ENCODE measurements at regions not wholly inside any gene's neighbourhood (a gene's known extent, or its start where the extent isn't known, plus 50 kb on each side); places are given as distances from the start of the nearest gene placed in this dataset.
"Not testable (repeated sequence)": the region's sequence is repeated elsewhere in the genome, so short reads cannot be mapped to it uniquely, and the experiment has no call there.

DNA sequence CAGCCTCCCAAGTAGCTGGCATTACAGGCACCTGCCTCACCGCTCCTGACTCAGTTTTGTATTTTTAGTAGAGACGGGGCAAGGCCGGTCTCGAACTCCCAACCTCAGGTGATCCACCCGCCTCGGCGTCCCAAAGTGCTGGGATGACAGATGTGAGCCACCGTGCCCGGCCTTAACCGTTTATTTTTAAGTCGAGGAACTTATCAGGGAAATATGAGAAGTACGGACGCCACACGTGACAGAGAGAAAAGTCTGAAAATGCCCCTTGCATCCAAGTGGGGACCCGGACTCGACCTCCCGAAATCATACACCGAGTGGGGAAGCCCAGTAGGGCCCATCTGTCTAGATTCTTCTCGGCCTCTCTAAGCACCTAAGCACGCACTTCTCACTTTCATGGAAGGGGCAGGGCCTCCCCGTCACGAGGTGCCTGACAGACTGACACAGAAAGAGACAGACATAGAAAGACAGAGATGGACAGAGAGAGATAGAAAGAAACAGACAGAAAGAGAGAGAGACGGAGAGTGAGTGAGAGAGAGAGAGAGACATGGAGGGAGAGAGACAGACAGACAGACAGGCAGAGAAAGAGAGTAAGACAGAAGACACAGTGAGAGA, 756.5 kb upstream of the DEFB115 start:
- TF ChIP-seq BACH2 (CRISPR knock-in tag; IDR thresholded peaks at IDR 0.05; ENCODE audit: borderline replicate concordance) (no peak), SNAI2 (CRISPR knock-in tag; IDR thresholded peaks at IDR 0.05) (no peak), OSR1 (CRISPR knock-in tag; IDR thresholded peaks at IDR 0.05) (no peak), TCF4 (CRISPR knock-in tag; IDR thresholded peaks at IDR 0.05; ENCODE audit: borderline replicate concordance) (no peak), ZC3H10 (CRISPR knock-in tag; IDR thresholded peaks at IDR 0.05) (no peak), GLIS3 (CRISPR knock-in tag; IDR thresholded peaks at IDR 0.05) (no peak), PPARA (CRISPR knock-in tag; IDR thresholded peaks at IDR 0.05; ENCODE audit: borderline replicate concordance) (no peak), ESRRG (CRISPR knock-in tag; IDR thresholded peaks at IDR 0.05) (no peak)
- TF ChIP-seq, protein P1, sequence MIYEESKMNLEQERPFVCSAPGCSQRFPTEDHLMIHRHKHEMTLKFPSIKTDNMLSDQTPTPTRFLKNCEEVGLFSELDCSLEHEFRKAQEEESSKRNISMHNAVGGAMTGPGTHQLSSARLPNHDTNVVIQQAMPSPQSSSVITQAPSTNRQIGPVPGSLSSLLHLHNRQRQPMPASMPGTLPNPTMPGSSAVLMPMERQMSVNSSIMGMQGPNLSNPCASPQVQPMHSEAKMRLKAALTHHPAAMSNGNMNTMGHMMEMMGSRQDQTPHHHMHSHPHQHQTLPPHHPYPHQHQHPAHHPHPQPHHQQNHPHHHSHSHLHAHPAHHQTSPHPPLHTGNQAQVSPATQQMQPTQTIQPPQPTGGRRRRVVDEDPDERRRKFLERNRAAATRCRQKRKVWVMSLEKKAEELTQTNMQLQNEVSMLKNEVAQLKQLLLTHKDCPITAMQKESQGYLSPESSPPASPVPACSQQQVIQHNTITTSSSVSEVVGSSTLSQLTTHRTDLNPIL (CRISPR knock-in tag; IDR thresholded peaks at IDR 0.05; ENCODE audit: low read depth), result no peak
- ATAC-seq, result peak; percentile 18; the same call in 1 of the 3 replicates

DNA sequence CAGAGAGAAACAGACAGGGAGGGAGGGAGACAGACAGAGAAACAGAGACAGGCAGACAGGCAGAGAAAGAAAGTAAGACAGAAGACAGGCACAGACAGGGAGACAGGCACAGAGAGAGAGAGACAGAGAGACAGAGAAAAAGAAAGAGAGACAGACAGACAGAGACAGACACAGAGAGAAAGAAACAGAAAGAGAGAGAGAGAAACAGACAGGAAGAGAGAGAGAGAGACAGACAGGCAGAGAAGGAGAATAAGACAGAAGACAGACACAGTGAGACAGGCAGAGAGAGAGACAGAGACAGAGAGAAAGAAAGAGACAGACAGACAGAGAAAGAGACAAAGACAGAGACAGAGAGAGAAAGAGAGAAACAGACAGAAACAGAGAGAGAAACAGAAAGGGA, 754.8 kb upstream of the DEFB115 start:
- TF ChIP-seq ZFP3 (CRISPR knock-in tag; IDR thresholded peaks at IDR 0.05) (no peak), ZNF565 (CRISPR knock-in tag; conservative IDR thresholded peaks at IDR 0.05; ENCODE audit: low read depth) (no peak), RARB (CRISPR knock-in tag; IDR thresholded peaks at IDR 0.05) (no peak), TCF4 (CRISPR knock-in tag; IDR thresholded peaks at IDR 0.05; ENCODE audit: borderline replicate concordance) (no peak), ZFP30 (CRISPR knock-in tag; IDR thresholded peaks at IDR 0.05) (no peak), ZNF70 (CRISPR knock-in tag; IDR thresholded peaks at IDR 0.05) (no peak), TOX (CRISPR knock-in tag; IDR thresholded peaks at IDR 0.05; ENCODE audit: borderline replicate concordance) (no peak), GLIS3 (CRISPR knock-in tag; IDR thresholded peaks at IDR 0.05) (no peak), CSDC2 (CRISPR knock-in tag; IDR thresholded peaks at IDR 0.05) (no peak), BACH2 (CRISPR knock-in tag; IDR thresholded peaks at IDR 0.05; ENCODE audit: borderline replicate concordance) (no peak), ARNTL (CRISPR knock-in tag; IDR thresholded peaks at IDR 0.05; ENCODE audit: borderline replicate concordance, low read depth) (no peak), ZNF8 (CRISPR knock-in tag; IDR thresholded peaks at IDR 0.05) (no peak)
- TF ChIP-seq, protein P2, sequence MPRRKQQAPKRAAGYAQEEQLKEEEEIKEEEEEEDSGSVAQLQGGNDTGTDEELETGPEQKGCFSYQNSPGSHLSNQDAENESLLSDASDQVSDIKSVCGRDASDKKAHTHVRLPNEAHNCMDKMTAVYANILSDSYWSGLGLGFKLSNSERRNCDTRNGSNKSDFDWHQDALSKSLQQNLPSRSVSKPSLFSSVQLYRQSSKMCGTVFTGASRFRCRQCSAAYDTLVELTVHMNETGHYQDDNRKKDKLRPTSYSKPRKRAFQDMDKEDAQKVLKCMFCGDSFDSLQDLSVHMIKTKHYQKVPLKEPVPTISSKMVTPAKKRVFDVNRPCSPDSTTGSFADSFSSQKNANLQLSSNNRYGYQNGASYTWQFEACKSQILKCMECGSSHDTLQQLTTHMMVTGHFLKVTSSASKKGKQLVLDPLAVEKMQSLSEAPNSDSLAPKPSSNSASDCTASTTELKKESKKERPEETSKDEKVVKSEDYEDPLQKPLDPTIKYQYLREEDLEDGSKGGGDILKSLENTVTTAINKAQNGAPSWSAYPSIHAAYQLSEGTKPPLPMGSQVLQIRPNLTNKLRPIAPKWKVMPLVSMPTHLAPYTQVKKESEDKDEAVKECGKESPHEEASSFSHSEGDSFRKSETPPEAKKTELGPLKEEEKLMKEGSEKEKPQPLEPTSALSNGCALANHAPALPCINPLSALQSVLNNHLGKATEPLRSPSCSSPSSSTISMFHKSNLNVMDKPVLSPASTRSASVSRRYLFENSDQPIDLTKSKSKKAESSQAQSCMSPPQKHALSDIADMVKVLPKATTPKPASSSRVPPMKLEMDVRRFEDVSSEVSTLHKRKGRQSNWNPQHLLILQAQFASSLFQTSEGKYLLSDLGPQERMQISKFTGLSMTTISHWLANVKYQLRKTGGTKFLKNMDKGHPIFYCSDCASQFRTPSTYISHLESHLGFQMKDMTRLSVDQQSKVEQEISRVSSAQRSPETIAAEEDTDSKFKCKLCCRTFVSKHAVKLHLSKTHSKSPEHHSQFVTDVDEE (CRISPR knock-in tag; IDR thresholded peaks at IDR 0.05), result no peak
- TF ChIP-seq, protein P3, sequence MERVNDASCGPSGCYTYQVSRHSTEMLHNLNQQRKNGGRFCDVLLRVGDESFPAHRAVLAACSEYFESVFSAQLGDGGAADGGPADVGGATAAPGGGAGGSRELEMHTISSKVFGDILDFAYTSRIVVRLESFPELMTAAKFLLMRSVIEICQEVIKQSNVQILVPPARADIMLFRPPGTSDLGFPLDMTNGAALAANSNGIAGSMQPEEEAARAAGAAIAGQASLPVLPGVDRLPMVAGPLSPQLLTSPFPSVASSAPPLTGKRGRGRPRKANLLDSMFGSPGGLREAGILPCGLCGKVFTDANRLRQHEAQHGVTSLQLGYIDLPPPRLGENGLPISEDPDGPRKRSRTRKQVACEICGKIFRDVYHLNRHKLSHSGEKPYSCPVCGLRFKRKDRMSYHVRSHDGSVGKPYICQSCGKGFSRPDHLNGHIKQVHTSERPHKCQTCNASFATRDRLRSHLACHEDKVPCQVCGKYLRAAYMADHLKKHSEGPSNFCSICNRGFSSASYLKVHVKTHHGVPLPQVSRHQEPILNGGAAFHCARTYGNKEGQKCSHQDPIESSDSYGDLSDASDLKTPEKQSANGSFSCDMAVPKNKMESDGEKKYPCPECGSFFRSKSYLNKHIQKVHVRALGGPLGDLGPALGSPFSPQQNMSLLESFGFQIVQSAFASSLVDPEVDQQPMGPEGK (CRISPR knock-in tag; IDR thresholded peaks at IDR 0.05; ENCODE audit: borderline replicate concordance), result no peak
- TF ChIP-seq, protein P1 (CRISPR knock-in tag; IDR thresholded peaks at IDR 0.05; ENCODE audit: low read depth), result no peak
- no peak; the same call in 2 of the 3 replicates for ATAC-seq

DNA sequence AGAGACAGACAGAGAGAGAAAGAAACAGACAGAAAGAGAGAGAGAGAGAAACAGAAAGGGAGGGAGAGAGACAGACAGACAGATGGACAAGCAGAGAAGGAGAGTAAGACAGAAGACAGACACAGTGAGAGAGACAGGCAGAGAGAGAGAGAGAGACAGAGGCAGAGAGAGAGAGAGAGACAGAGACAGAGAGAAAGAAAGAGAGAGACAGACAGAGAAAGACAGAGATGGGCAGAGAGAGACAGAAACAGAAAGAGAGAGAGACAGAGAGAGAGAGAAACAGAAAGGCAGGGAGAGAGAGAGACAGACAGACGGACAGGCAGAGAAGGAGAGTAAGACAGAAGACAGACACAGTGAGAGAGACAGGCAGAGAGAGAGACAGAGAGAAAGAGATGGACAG, 754.3 kb upstream of the DEFB115 start:
- not testable (repeated sequence) for ATAC-seq

DNA sequence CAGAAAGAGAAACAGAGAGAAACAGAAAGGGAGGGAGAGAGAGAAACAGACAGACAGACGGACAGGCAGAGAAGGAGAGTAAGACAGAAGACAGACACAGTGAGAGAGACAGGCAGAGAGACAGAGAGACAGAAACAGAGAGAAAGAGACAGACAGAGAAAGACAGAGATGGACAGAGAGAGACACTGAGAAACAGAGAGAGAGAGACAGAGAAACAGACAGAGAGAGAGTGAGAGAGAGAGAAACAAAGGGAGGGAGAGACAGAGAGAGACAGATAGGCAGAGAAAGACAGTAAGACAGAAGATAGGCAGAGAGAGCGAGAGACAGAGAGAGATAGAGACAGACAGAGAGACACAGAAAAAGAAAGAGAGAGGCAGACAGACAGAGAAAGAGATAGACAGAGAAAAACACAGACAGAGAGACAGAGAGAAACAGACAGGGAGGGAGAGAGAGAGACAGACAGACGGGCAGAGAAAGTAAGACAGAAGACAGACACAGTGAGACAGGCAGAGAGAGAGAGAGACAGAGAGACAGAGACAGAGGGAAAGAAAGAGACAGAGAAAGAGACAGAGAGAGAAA, 753.4 kb upstream of the DEFB115 start:
- ATAC-seq, result no peak
- TF ChIP-seq, protein P4, sequence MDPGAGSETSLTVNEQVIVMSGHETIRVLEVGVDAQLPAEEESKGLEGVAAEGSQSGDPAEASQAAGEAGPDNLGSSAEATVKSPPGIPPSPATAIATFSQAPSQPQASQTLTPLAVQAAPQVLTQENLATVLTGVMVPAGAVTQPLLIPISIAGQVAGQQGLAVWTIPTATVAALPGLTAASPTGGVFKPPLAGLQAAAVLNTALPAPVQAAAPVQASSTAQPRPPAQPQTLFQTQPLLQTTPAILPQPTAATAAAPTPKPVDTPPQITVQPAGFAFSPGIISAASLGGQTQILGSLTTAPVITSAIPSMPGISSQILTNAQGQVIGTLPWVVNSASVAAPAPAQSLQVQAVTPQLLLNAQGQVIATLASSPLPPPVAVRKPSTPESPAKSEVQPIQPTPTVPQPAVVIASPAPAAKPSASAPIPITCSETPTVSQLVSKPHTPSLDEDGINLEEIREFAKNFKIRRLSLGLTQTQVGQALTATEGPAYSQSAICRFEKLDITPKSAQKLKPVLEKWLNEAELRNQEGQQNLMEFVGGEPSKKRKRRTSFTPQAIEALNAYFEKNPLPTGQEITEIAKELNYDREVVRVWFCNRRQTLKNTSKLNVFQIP (CRISPR knock-in tag; IDR thresholded peaks at IDR 0.05; ENCODE audit: borderline replicate concordance, low read depth), result no peak
- TF ChIP-seq ZC3H10 (CRISPR knock-in tag; IDR thresholded peaks at IDR 0.05), result no peak
- TF ChIP-seq RARB (CRISPR knock-in tag; IDR thresholded peaks at IDR 0.05), result no peak
- TF ChIP-seq ARNTL (CRISPR knock-in tag; IDR thresholded peaks at IDR 0.05; ENCODE audit: borderline replicate concordance, low read depth), result no peak
- TF ChIP-seq, protein P5, sequence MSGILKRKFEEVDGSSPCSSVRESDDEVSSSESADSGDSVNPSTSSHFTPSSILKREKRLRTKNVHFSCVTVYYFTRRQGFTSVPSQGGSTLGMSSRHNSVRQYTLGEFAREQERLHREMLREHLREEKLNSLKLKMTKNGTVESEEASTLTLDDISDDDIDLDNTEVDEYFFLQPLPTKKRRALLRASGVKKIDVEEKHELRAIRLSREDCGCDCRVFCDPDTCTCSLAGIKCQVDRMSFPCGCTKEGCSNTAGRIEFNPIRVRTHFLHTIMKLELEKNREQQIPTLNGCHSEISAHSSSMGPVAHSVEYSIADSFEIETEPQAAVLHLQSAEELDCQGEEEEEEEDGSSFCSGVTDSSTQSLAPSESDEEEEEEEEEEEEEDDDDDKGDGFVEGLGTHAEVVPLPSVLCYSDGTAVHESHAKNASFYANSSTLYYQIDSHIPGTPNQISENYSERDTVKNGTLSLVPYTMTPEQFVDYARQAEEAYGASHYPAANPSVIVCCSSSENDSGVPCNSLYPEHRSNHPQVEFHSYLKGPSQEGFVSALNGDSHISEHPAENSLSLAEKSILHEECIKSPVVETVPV (CRISPR knock-in tag; IDR thresholded peaks at IDR 0.05), result no peak
- TF ChIP-seq PPARA (CRISPR knock-in tag; IDR thresholded peaks at IDR 0.05; ENCODE audit: borderline replicate concordance), result no peak
- no peak for TF ChIP-seq ESRRG (CRISPR knock-in tag; IDR thresholded peaks at IDR 0.05)
- no peak for TF ChIP-seq ZNF8 (CRISPR knock-in tag; IDR thresholded peaks at IDR 0.05)
